Lung (tissue), 11 donors: ENCODE measurements at regions not wholly inside any gene's neighbourhood (a gene's known extent, or its start where the extent isn't known, plus 50 kb on each side); places are given as distances from the start of the nearest gene placed in this dataset.

ENCODE experiments used
- ATAC-seq: fragments of 200-7000 bp; cut with Tn5 transposase; one replicate; pipeline ENCODE4 v1.9.1; 2020; ENCODE audit warnings: moderate number of reproducible peaks; ENCODE audit not compliant: insufficient read depth, low FRiP score
- DNase-seq, 3 donors: peaks; one replicate each; pipeline ENCODE4 v3.0.0-alpha.2; 2013 to 2017
- H3K27ac ChIP-seq, 2 donors: one replicate each; pipeline ENCODE4 v1.5.1; 2013; ENCODE audit warnings: mild to moderate bottlenecking in 2 of 2, moderate library complexity in 2 of 2, control low read depth in 1 of 2, inconsistent platforms in 1 of 2, low read depth in 1 of 2, low read length in 1 of 2
- H3K27me3 ChIP-seq, 3 donors: one replicate each; pipeline ENCODE4 v1.5.1; 2013; ENCODE audit warnings: low read length in 2 of 3; ENCODE audit not compliant: control insufficient read depth in 3 of 3, insufficient read depth in 3 of 3
- H3K36me3 ChIP-seq, 4 donors: one replicate each; pipeline ENCODE4 v1.5.1; 2013; ENCODE audit warnings: low read length in 4 of 4, mild to moderate bottlenecking in 1 of 4, moderate library complexity in 1 of 4; ENCODE audit not compliant: control insufficient read depth in 4 of 4, insufficient read depth in 4 of 4
- H3K4me1 ChIP-seq, 5 donors: one replicate each; pipeline ENCODE4 v1.5.1; 2013; ENCODE audit warnings: low read length in 5 of 5, mild to moderate bottlenecking in 2 of 5, moderate library complexity in 1 of 5; ENCODE audit not compliant: control insufficient read depth in 5 of 5, insufficient read depth in 5 of 5
- H3K4me3 ChIP-seq: one replicate; pipeline ENCODE4 v1.5.1; 2013; ENCODE audit warnings: mild to moderate bottlenecking, control low read depth, moderate library complexity
- H3K9ac ChIP-seq, 2 donors: one replicate each; pipeline ENCODE4 v1.5.1; 2013; ENCODE audit warnings: low read length in 2 of 2, control low read depth in 1 of 2; ENCODE audit not compliant: insufficient read depth in 1 of 2
- H3K9me3 ChIP-seq, 4 donors: one replicate each; pipeline ENCODE4 v1.5.1; 2013; ENCODE audit warnings: low read length in 3 of 4, mild to moderate bottlenecking in 1 of 4, moderate library complexity in 1 of 4; ENCODE audit not compliant: control insufficient read depth in 4 of 4, insufficient read depth in 3 of 4
- CTCF ChIP-seq: IDR thresholded peaks from 2 replicates; pipeline ENCODE4 v1.5.1; 2012; ENCODE audit warnings: mild to moderate bottlenecking; ENCODE audit errors: control extremely low read depth, extremely low read depth
- WGBS, 2 donors: extraction: QIAGEN DNeasy Blood & Tissue Kit; methylation state at CpG; one replicate each; pipeline ENCODE4 v1.1.7; 2013; 5-methylcytosine and 5-hydroxymethylcytosine counted together
- donor health status: control.
- donor health status: control.
- donor health status: Bipolar disorder and iron deficiency.
- donor health status: healthy.
- donor health status: DM: yes; HTN: yes; CAD: no.

DNA sequence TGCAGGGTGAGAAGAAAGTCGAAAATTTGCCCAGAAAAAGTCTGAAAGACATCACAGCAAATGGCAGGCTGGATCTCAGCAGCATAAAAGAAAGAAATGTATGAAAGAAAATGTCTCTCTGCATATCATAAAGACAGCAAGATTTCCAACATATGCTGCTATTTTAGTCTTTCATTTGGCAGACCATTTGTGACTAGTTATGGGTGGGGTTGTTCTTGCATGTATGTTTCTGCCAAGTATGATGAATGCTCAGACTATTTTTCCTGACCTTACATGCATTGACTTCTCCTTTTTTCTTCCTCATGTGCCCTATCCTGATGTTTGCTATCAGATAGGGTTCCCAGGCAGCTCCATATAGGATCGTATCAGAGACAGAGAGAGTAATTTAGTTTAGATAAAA lies 58.5 kb upstream of the PARD3B start:
- no peak overlapping the region for H3K9ac ChIP-seq
- H3K9me3 ChIP-seq, result peaks cover 0 to 2% (median 0%) of the 10 kb centered on the region in 4 donors
- no peak for ATAC-seq
- no peak overlapping the region for H3K4me3 ChIP-seq
- no peaks in the 10 kb centered on the region for H3K27me3 ChIP-seq
- peaks cover 0 to 6% (median 0%) of the 10 kb centered on the region in 5 donors for H3K4me1 ChIP-seq
- WGBS, 2 donors, result 55 to 58% methylated on average over 2 of the region's 2 CpGs
- DNase-seq, result peak in 1 of 3 donors; percentile 36
- no peaks in the 10 kb centered on the region for H3K36me3 ChIP-seq
- no peak overlapping the region for H3K27ac ChIP-seq
- no peak for TF ChIP-seq CTCF

- whole genome bisulfite sequencing, 2 donors, result 76 to 89% methylated on average over 6 of the region's 6 CpGs
- Histone ChIP-seq H3K27ac (no peak overlapping the region), H3K9ac (no peak overlapping the region), H3K36me3 (no peaks in the 10 kb centered on the region), H3K4me1 (peaks cover 0 to 6% (median 0%) of the 10 kb centered on the region in 5 donors), H3K9me3 (peaks cover 0 to 2% (median 0%) of the 10 kb centered on the region in 4 donors), H3K4me3 (no peak overlapping the region), H3K27me3 (no peaks in the 10 kb centered on the region)
- no peak for ATAC-seq
- no peak for TF ChIP-seq CTCF
- no peak for DNase-seq
Observed at GRCh38 chr2:204487447-204488229, 57.6 kb upstream of the PARD3B start.

DNA sequence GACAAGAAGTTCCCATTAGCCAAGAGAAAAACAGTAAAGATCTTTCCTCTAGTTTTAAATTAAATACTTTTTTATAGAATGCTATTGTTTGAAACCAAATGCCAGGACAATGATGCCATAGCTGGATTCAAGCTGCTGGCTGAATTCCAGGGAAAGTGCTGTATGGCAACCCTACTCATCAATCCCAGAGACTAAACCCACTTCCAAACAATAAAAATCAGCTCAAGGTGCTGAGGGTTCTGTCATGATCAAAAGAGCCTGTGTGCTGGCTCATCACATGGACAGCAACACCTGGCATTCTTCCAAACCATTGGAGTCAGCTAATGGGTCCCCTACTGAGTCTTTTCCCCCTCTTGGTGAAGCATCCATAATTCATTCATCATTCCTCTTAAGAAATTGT lies 53.7 kb upstream of the PARD3B start:
- DNase-seq (no peak), ATAC-seq (no peak)
- H3K27ac ChIP-seq, result no peak overlapping the region

More for the DNA sequence above, 53.7 kb upstream of the PARD3B start:
- TF ChIP-seq CTCF, result no peak
- Histone ChIP-seq H3K36me3 (no peaks in the 10 kb centered on the region), H3K9ac (no peak overlapping the region), H3K4me1 (peaks cover 0 to 3% (median 0%) of the 10 kb centered on the region in 5 donors), H3K27me3 (no peaks in the 10 kb centered on the region), H3K9me3 (no peaks in the 10 kb centered on the region), H3K4me3 (no peak overlapping the region)
